ENCODE measurements at regions not wholly inside any gene's neighbourhood (a gene's known extent, or its start where the extent isn't known, plus 50 kb on each side); places are given as distances from the start of the nearest gene placed in this dataset.

- no peak for TF ChIP-seq TBP (IDR thresholded peaks at IDR 0.05; ENCODE audit: low read depth, low read length)
Measured at GRCh38 chr4:184306949-184307348, 89.3 kb upstream of the ENPP6 start (continued).

GRCh38 chr4:184306470-184306869 lies 88.8 kb upstream of the ENPP6 start:
- DNase-seq (ENCODE audit: low read depth in 1 of 2, low spot score in 2 of 2) (no peak), FAIRE-seq (no peak)
- Histone ChIP-seq H3K9me3 (ENCODE audit: insufficient read depth in 2 of 2, low read depth in 1 of 2, low read length in 1 of 2) (peaks cover 0 to 2% of the 10 kb centered on the region in 2 experiments; a peak in 1 of 4 replicates), H3K27ac (ENCODE audit: low read depth, low read length) (no peak overlapping the region), H3K9ac (replicated peaks in 1 of 4; ENCODE audit: extremely low read depth in 1 of 4, low read depth in 3 of 4, low read length in 3 of 4) (no peak overlapping the region), H2BK15ac (ENCODE audit: low read length) (no peak overlapping the region), H2AFZ (ENCODE audit: low read length) (no peak overlapping the region), H2BK20ac (ENCODE audit: low read length) (no peak overlapping the region), H2BK12ac (ENCODE audit: low read depth, low read length) (no peak overlapping the region), H3K23me2 (ENCODE audit: low read depth, low read length) (peaks cover 2% of the 10 kb centered on the region; the same call in 1 of the 2 replicates), H3K56ac (replicated peaks; ENCODE audit: insufficient read length, low read depth, low read length) (no peak overlapping the region), H3K79me2 (ENCODE audit: control insufficient read depth in 1 of 2, insufficient read depth in 2 of 2, low read length in 2 of 2) (no peaks in the 10 kb centered on the region), H3K36me3 (ENCODE audit: control insufficient read depth in 2 of 4, insufficient read depth in 4 of 4, low read length in 3 of 4) (no peaks in the 10 kb centered on the region), H3K27me3 (replicated peaks in 1 of 4; ENCODE audit: control insufficient read depth in 3 of 4, extremely low read depth in 1 of 4, insufficient read depth in 3 of 4, low read length in 3 of 4) (no peaks in the 10 kb centered on the region), H4K8ac (ENCODE audit: extremely low read depth, insufficient read depth, low read length) (no peak overlapping the region), H2BK120ac (replicated peaks; ENCODE audit: low read depth, low read length) (no peak overlapping the region), H4K5ac (ENCODE audit: insufficient read length, low read depth, low read length) (no peak overlapping the region), H3K14ac (ENCODE audit: insufficient read length) (no peak overlapping the region), H3K4me3 (ENCODE audit: extremely low read depth in 1 of 4, insufficient read depth in 2 of 4, low read depth in 3 of 4, low read length in 4 of 4) (no peak overlapping the region), H3K18ac (ENCODE audit: extremely low read depth, low read length) (no peak overlapping the region), H3K4me2 (ENCODE audit: insufficient read depth in 1 of 2, low read depth in 2 of 2, low read length in 2 of 2) (no peak overlapping the region), H4K20me1 (replicated peaks in 1 of 2; ENCODE audit: control insufficient read depth in 1 of 2, insufficient read depth in 2 of 2, low read length in 2 of 2) (no peaks in the 10 kb centered on the region), H4K91ac (replicated peaks; ENCODE audit: insufficient read length, low read length) (no peak overlapping the region), H2AK5ac (ENCODE audit: low read depth, low read length) (no peak overlapping the region), H3K79me1 (ENCODE audit: low read depth, low read length) (no peaks in the 10 kb centered on the region), H3K23ac (ENCODE audit: insufficient read length) (no peak overlapping the region), H3K4me1 (replicated peaks in 1 of 4; ENCODE audit: control insufficient read depth in 3 of 4, insufficient read depth in 4 of 4, low read length in 3 of 4) (no peaks in the 10 kb centered on the region), H3K4ac (replicated peaks; ENCODE audit: insufficient read length, low read depth, low read length) (no peak overlapping the region), H2BK5ac (ENCODE audit: low read depth, low read length) (no peak overlapping the region)
- POLR2A ChIA-PET (ENCODE audit: partially characterized antibody) = no interaction called here
- 83% methylated on average over 1 of the region's 1 CpG; no CpG with 5 or more reads in 1 of the 2 experiments for WGBS, 2 experiments (ENCODE audit: extremely low coverage in 1 of 2, insufficient coverage in 1 of 2, insufficient read length in 1 of 2, insufficient replicate concordance in 2 of 2, low coverage in 1 of 2, low lambda C conversion rate in 2 of 2, missing lambda C conversion rate in 1 of 2)
- CTCF ChIA-PET (ENCODE audit: partially characterized antibody) = interaction anchor here (1.0 to 1.2 kb wide), 2 partner anchors 43 to 61 kb away, joined by 3 read pairs; no protein-coding TSS in a partner anchor
- TF ChIP-seq BACH1 (IDR thresholded peaks at IDR 0.05; ENCODE audit: low read length) = no peak
- no peak for TF ChIP-seq BCL11A (IDR thresholded peaks at IDR 0.05; ENCODE audit: low read depth in 2 of 2, low read length in 2 of 2)
- no peak for TF ChIP-seq CHD2 (IDR thresholded peaks at IDR 0.05; ENCODE audit: low read length)
- TF ChIP-seq CTBP2 (IDR thresholded peaks at IDR 0.05; ENCODE audit: borderline replicate concordance, insufficient read depth, insufficient read length, low read length) = no peak
- TF ChIP-seq RBBP5 (IDR thresholded peaks at IDR 0.05; ENCODE audit: borderline replicate concordance, low read depth, low read length) = no peak
- no peak for TF ChIP-seq E2F6 (IDR thresholded peaks at IDR 0.05)
